Choroid plexus epithelial cell (primary cell): ENCODE measurements at regions not wholly inside any gene's neighbourhood (a gene's known extent, or its start where the extent isn't known, plus 50 kb on each side); places are given as distances from the start of the nearest gene placed in this dataset.
"Not testable (repeated sequence)": the region's sequence is repeated elsewhere in the genome, so short reads cannot be mapped to it uniquely, and the experiment has no call there.

Experiments used
- DNase-seq: peaks from one replicate; pipeline ENCODE4 v3.0.0-alpha.2; 2010; ENCODE audit warnings: low read depth
- H3K4me3 ChIP-seq: 2 replicates; pipeline ENCODE4 v1.5.1; 2011; ENCODE audit warnings: low read depth, mild to moderate bottlenecking, control low read depth, low read length, moderate library complexity
- CTCF ChIP-seq: conservative IDR thresholded peaks from 2 replicates; pipeline ENCODE4 v1.5.1; 2011; ENCODE audit warnings: low read depth, mild to moderate bottlenecking, control low read depth, inconsistent platforms, low read length, moderate library complexity

DNA sequence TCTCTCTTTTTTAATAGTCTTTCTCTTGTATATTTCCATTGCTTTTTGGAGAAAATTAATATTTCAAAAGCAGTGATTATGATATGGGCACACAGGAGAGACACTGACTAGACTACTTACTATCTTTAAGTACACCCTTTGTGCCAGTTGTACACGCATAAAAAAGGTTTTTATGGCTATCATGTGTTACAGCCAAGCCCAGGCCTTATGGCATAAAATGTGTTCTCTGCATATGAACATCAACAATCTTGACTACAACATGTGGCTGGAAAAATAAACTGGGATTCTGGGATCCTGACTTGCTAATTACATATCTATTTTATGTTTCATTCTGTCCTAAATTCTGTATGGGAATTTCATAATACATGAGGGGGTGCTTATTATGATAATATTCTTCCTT, 1401.8 kb downstream of the SLITRK5 start:
- TF ChIP-seq CTCF, result no peak
- no peak for DNase-seq
- no peak overlapping the region for H3K4me3 ChIP-seq

DNA sequence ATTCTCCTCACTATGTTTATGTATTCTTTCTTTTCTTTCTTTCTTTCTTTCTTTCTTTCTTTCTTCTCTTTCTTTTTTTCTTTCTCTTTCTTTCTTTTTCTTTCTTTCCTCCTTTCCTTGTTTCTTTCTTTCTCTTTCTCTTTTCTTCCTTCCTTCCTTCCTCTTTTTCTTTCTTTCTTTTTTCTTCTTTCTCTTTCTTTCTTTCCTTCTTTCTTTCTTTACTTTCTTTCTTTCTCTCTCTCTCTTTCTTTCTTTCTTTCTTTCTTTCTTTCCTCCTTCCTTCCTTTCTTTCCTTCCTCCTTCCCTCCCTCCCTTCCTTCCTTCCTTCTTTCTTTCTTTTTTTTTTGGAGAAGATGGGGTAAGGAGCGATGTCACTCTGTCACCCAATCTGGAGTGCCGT, 1405.5 kb downstream of the SLITRK5 start:
- H3K4me3 ChIP-seq, result no peak overlapping the region
- no peak for DNase-seq
- no peak for TF ChIP-seq CTCF

GRCh38 chr13:89082623-89083022, 1411.5 kb downstream of the SLITRK5 start:
- no peak for TF ChIP-seq CTCF
- DNase-seq, result peak; percentile 3
- no peak overlapping the region for H3K4me3 ChIP-seq

DNA sequence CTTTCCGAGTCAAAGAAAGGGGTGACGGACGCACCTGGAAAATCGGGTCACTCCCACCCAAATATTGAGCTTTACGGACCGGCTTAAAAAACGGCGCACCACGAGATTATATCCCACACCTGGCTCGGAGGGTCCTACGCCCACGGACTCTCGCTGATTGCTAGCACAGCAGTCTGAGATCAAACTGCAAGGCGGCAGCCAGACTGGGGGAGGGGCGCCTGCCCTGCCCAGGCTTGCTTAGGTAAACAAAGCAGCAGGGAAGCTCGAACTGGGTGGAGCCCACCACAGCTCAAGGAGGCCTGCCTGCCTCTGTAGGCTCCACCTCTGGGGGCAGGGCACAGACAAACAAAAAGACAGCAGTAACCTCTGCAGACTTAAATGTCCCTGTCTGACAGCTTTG, 1416.9 kb downstream of the SLITRK5 start:
- H3K4me3 ChIP-seq, DNase-seq: not testable (repeated sequence)

DNA sequence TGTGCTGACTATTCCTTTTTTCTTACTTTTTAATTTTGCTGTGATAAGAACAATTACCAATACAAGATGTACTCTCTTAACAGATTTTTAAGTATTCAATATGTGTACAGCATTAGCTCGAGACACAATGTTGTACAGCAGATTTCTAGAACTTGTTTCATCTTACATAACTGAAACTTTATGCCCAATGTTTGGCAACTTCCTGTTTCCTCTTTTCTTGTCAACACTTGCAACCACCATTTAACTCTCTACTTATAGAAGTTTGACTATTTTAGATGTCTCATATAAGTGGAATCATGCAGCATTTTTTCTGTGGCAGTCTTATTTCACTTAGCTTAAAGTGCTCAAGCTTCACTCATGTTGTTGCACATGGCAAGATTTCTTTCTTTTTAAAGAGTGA, 1426.8 kb downstream of the SLITRK5 start:
- TF ChIP-seq CTCF, result no peak
- no peak for DNase-seq
- H3K4me3 ChIP-seq, result no peak overlapping the region

DNA sequence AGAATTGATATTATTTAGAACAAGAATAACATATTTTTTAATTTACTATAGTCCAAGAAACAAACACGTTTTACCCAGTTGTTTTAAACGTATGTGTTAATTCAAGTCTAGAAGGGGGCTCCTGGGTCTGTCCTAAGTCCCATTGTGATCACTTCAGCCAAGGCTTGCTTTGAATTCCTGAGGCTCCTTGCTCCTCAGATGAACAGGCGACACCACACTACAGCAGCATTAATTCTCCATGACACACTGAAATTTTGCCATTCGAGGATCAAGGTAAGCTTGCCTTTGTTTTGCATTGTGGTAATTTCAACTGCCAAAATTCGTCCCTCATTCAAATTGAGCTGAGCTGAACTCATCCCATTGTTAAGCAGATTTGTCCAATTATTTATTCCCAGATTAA, 1442.6 kb downstream of the SLITRK5 start:
- DNase-seq, result no peak
- TF ChIP-seq CTCF, result no peak
- no peak overlapping the region for H3K4me3 ChIP-seq

DNA sequence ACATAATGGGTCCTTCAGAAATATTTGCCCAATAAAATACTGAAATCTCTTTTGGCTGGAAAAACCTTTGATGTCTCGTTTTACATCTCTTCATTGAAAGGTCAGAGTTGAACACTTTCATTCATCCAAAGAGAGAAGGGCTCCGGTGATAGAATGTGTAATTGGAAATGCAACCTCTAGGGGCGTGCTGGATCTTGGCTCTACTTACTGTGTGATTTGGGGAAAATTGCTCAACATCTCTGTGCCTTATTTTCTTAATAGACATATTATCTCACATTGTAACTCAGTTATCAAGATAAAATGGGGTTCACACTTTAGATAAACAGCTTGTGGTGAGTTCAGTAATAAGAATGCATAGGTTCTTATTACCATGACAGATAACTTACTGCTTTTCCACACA, 1444.1 kb downstream of the SLITRK5 start:
- H3K4me3 ChIP-seq, result no peak overlapping the region
- peak; percentile 2 for TF ChIP-seq CTCF
- no peak for DNase-seq

- no peak for TF ChIP-seq CTCF
- H3K4me3 ChIP-seq, result no peak overlapping the region
- DNase-seq, result peak; percentile 18
These were observed 1465.5 kb downstream of the SLITRK5 start for GRCh38 chr13:89136678-89137077.
